Endothelial cell of umbilical vein (primary cell): ENCODE measurements at regions not wholly inside any gene's neighbourhood (a gene's known extent, or its start where the extent isn't known, plus 50 kb on each side); places are given as distances from the start of the nearest gene placed in this dataset.

Experiments
- BruUV-seq: library from RNA; stranded (reverse); fragments of 400-500 nt; replicated peaks from 2 replicates; lab custom pipeline; 2021; lab: Mats Ljungman, UMichigan
- CTCF ChIA-PET: fragments of 300-600, 350-600 bp; sonication (Branson Sonifier 250); formaldehyde crosslinking; loops from one replicate; lab custom pipeline; 2021; ENCODE audit warnings: antibody characterized with exemption, inconsistent platforms; lab: Charles Lee
- POLR2A ChIA-PET: fragments of 300-600, 350-600 bp; sonication (Branson Sonifier 250); formaldehyde crosslinking; loops from one replicate; lab custom pipeline; 2021; ENCODE audit warnings: antibody characterized with exemption, inconsistent platforms; lab: Charles Lee
- DNase-seq: peaks from one replicate; pipeline ENCODE4 v3.0.0-alpha.2; 2011; ENCODE audit warnings: low read depth, low spot score
- FAIRE-seq: peaks from 2 replicates; lab custom pipeline; 2011; peaks lifted over from hg19 to GRCh38; lab: Jason Lieb, UNC
- H2AFZ ChIP-seq: 2 replicates; pipeline ENCODE4 v1.6.0; 2012; ENCODE audit warnings: low read depth, low read length, control low read depth, inconsistent platforms
- H3K27ac ChIP-seq: 2 replicates; pipeline ENCODE4 v1.5.1; 2011; ENCODE audit warnings: low read depth, mild to moderate bottlenecking, control low read depth, low read length, moderate library complexity; ENCODE audit not compliant: insufficient read depth
- H3K27me3 ChIP-seq, 2 experiments: 2 replicates each; pipeline versions ENCODE4 v1.6.0 to v1.6.1; 2011; ENCODE audit warnings: low read length in 2 of 2, mixed read lengths in 1 of 2; ENCODE audit not compliant: control insufficient read depth in 2 of 2, insufficient read depth in 2 of 2
- H3K36me3 ChIP-seq, 2 experiments: 2 replicates in 1 of 2; 3 replicates in 1 of 2; pipeline ENCODE4 v1.5.1; 2011; ENCODE audit warnings: low read length in 2 of 2, mild to moderate bottlenecking in 1 of 2, moderate library complexity in 1 of 2; ENCODE audit not compliant: control insufficient read depth in 2 of 2, insufficient read depth in 2 of 2; ENCODE audit errors: extremely low read depth in 1 of 2
- H3K4me1 ChIP-seq: 3 replicates; pipeline ENCODE4 v1.5.1; 2011; ENCODE audit warnings: mild to moderate bottlenecking, low read length; ENCODE audit not compliant: control insufficient read depth, insufficient read depth; ENCODE audit errors: extremely low read depth
- H3K4me2 ChIP-seq: 2 replicates; pipeline ENCODE4 v1.6.1; 2011; ENCODE audit warnings: low read length, control low read depth, mixed read lengths; ENCODE audit not compliant: insufficient read depth
- H3K4me3 ChIP-seq, 3 experiments: fragments of 200-600 bp in 1 of 3; sonication (generic), shearing (Covaris generic) in 1 of 3; replicated peaks in 1 of 3; 2 replicates each; pipeline ENCODE4 v1.5.1; 2011 to 2016; ENCODE audit warnings: control low read depth in 3 of 3, low read length in 3 of 3, mild to moderate bottlenecking in 2 of 3, inconsistent platforms in 1 of 3, low read depth in 1 of 3, moderate library complexity in 1 of 3; ENCODE audit not compliant: insufficient read depth in 1 of 3
- H3K79me2 ChIP-seq: 2 replicates; pipeline ENCODE4 v1.6.0; 2012; ENCODE audit warnings: low read length, inconsistent platforms; ENCODE audit not compliant: control insufficient read depth, insufficient read depth
- H3K9ac ChIP-seq: replicated peaks from 2 replicates; pipeline ENCODE3; 2011; ENCODE audit warnings: low read length, control low read depth; ENCODE audit not compliant: insufficient read depth; ENCODE audit errors: extremely low read depth
- H3K9me1 ChIP-seq: replicated peaks from 3 replicates; pipeline ENCODE4 v1.6.0; 2011; ENCODE audit warnings: mild to moderate bottlenecking, low read length; ENCODE audit not compliant: control insufficient read depth, insufficient read depth; ENCODE audit errors: extremely low read depth
- H3K9me3 ChIP-seq: replicated peaks from 2 replicates; pipeline ENCODE4 v1.5.1; 2012; ENCODE audit warnings: low read length, inconsistent platforms; ENCODE audit not compliant: control insufficient read depth, insufficient read depth
- H4K20me1 ChIP-seq: replicated peaks from 2 replicates; pipeline ENCODE3; 2011; ENCODE audit warnings: mild to moderate bottlenecking, low read length; ENCODE audit not compliant: control insufficient read depth, insufficient read depth; ENCODE audit errors: extremely low read depth
- EZH2 ChIP-seq: IDR thresholded peaks from 2 replicates; pipeline ENCODE4 v1.6.1; 2012; ENCODE audit warnings: borderline replicate concordance, low read depth, mild to moderate bottlenecking, moderate library complexity, low read length, inconsistent platforms; ENCODE audit not compliant: severe bottlenecking
- FOS ChIP-seq: IDR thresholded peaks from 2 replicates; pipeline ENCODE4 v1.6.1; 2011; ENCODE audit warnings: mild to moderate bottlenecking, low read length, moderate library complexity, borderline replicate concordance; ENCODE audit not compliant: insufficient read depth
- GATA2 ChIP-seq: IDR thresholded peaks from 2 replicates; pipeline ENCODE4 v1.7.0; 2011; ENCODE audit warnings: low read depth, mild to moderate bottlenecking, moderate library complexity, mixed read lengths, low read length; ENCODE audit not compliant: insufficient read length, insufficient read depth
- JUN ChIP-seq: IDR thresholded peaks from 2 replicates; pipeline ENCODE4 v1.6.1; 2011; ENCODE audit warnings: borderline replicate concordance, low read depth; ENCODE audit not compliant: insufficient read length, insufficient read depth
- MAX ChIP-seq: IDR thresholded peaks from 2 replicates; pipeline ENCODE4 v1.6.1; 2011; ENCODE audit not compliant: insufficient read depth, insufficient read length
- MYC ChIP-seq: IDR thresholded peaks from one replicate; pipeline ENCODE4 v1.6.1; 2011; ENCODE audit warnings: mild to moderate bottlenecking, low read depth, low read length
- POLR2A ChIP-seq: IDR thresholded peaks from 2 replicates; pipeline ENCODE4 v1.6.1; 2012; ENCODE audit warnings: low read depth, mild to moderate bottlenecking, control low read depth, low read length
- POLR2AphosphoS5 ChIP-seq: IDR thresholded peaks from 2 replicates; pipeline ENCODE4 v1.6.1; 2012; ENCODE audit warnings: low read depth, mild to moderate bottlenecking, control low read depth, low read length, moderate library complexity; ENCODE audit not compliant: insufficient read depth
- dilution Hi-C: fragments of 300-500 bp; cut with MboI; formaldehyde crosslinking; loops from one replicate; pipeline ENCODE4 v1.15.0; 2019; ENCODE audit warnings: low sequenced_read_pairs; ENCODE audit not compliant: extremely low pct_ligation_motif_present
- intact Hi-C: fragments of 100-400 bp; cut with micrococcal nuclease; formaldehyde crosslinking; loops from one replicate; pipeline ENCODE4 v1.10.0; 2022
- TF ChIP-seq, protein P1 (sequence below), 2 donors: IDR thresholded peaks; 1 replicate in 1 of 2; 2 replicates in 1 of 2; pipeline ENCODE4 v1.5.1; 2011; ENCODE audit warnings: low read length in 2 of 2, mild to moderate bottlenecking in 2 of 2, moderate library complexity in 2 of 2, control low read depth in 1 of 2, inconsistent platforms in 1 of 2, low read depth in 1 of 2; ENCODE audit not compliant: insufficient read depth in 1 of 2; ENCODE audit errors: extremely low read depth in 1 of 2

DNA sequence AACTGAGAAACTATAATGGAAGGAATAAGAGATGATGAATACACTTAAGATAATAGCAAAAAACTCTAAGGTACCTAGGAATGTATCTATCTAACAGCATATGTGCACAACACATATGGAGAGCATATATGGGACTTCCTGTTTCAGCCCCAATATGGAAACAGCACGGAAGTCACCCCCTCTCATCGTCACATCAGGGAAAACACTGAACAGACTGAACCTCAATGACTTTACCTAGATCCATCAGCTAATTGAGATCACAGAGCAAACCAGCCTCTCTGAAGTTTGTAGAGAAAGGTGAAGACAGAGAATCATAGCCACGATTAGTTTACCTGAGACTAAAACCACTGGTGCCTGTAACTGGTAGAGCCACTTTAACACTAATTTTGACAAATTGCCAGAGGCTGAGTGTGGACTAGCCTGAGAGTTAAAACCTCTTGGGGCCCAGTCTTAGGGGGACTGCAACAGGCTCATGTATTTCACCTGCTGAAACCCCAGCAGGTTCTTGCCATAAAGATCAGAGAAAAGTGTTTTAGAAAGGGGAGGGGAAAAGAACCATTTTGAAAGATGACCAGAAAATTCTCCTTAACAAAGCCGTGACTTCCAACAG lies 722.6 kb downstream of the TBC1D22A start:
- H3K4me1 ChIP-seq, result no peaks in the 10 kb centered on the region
- no peaks in the 10 kb centered on the region for H3K79me2 ChIP-seq
- no peaks in the 10 kb centered on the region for H3K27me3 ChIP-seq
- no peak for TF ChIP-seq MAX
- DNase-seq, result no peak
- dilution Hi-C loops, result no loop called here
- FAIRE-seq, result no peak
- CTCF ChIA-PET, result no interaction called here
- no peaks in the 10 kb centered on the region for H3K36me3 ChIP-seq
- no TSS peak for BruUV-seq
- no peak overlapping the region for H3K9ac ChIP-seq
- H3K9me3 ChIP-seq, result peaks cover 2% of the 10 kb centered on the region
- intact Hi-C loops, result no loop called here
- H4K20me1 ChIP-seq, result no peaks in the 10 kb centered on the region
- no peaks in the 10 kb centered on the region for H3K9me1 ChIP-seq
- H3K27ac ChIP-seq, result no peak overlapping the region
- H3K4me3 ChIP-seq, result no peak overlapping the region
- H2AFZ ChIP-seq, result no peak overlapping the region
- no peak overlapping the region for H3K4me2 ChIP-seq
- POLR2A ChIA-PET, result no interaction called here

DNA sequence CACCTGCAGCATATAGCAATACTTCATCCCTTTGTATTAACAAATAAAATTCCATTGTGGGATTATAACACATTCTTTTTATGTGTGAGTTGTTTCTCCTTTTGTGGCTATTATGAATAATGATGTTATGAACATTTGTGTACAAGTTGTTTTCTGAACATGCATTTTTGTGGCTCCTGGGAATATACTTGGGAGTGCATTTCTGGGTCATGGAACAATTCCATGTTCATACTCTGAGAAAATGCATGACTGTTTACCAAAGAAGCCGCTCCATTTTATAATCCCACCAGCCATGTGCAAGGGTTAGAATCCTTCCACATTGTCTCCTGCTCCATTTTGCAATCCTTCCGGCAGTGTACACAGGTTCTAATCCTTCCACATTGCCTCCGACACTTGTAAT lies 713.8 kb downstream of the TBC1D22A start:
- Histone ChIP-seq H3K27me3 (no peaks in the 10 kb centered on the region), H3K79me2 (no peaks in the 10 kb centered on the region), H3K4me3 (no peak overlapping the region), H3K4me1 (no peaks in the 10 kb centered on the region), H4K20me1 (no peaks in the 10 kb centered on the region), H3K9me3 (no peaks in the 10 kb centered on the region), H2AFZ (no peak overlapping the region), H3K27ac (no peak overlapping the region), H3K36me3 (no peaks in the 10 kb centered on the region), H3K9ac (no peak overlapping the region), H3K4me2 (no peak overlapping the region), H3K9me1 (no peaks in the 10 kb centered on the region)
- TF ChIP-seq EZH2 (no peak), POLR2A (no peak), GATA2 (no peak), MAX (no peak), POLR2AphosphoS5 (no peak), FOS (no peak), MYC (no peak), JUN (no peak)
- TF ChIP-seq, protein P1, sequence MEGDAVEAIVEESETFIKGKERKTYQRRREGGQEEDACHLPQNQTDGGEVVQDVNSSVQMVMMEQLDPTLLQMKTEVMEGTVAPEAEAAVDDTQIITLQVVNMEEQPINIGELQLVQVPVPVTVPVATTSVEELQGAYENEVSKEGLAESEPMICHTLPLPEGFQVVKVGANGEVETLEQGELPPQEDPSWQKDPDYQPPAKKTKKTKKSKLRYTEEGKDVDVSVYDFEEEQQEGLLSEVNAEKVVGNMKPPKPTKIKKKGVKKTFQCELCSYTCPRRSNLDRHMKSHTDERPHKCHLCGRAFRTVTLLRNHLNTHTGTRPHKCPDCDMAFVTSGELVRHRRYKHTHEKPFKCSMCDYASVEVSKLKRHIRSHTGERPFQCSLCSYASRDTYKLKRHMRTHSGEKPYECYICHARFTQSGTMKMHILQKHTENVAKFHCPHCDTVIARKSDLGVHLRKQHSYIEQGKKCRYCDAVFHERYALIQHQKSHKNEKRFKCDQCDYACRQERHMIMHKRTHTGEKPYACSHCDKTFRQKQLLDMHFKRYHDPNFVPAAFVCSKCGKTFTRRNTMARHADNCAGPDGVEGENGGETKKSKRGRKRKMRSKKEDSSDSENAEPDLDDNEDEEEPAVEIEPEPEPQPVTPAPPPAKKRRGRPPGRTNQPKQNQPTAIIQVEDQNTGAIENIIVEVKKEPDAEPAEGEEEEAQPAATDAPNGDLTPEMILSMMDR (IDR thresholded peaks at IDR 0.05; ENCODE audit: extremely low read depth in 1 of 2, insufficient read depth in 1 of 2, low read depth in 1 of 2, low read length in 2 of 2), result no peak
- FAIRE-seq, result no peak
- no peak for DNase-seq
- POLR2A ChIA-PET, result no interaction called here
- intact Hi-C loops, result no loop called here
- dilution Hi-C loops, result no loop called here
- BruUV-seq, result no TSS peak
- CTCF ChIA-PET, result no interaction called here
